ENCODE measurements at regions not wholly inside any gene's neighbourhood (a gene's known extent, or its start where the extent isn't known, plus 50 kb on each side); places are given as distances from the start of the nearest gene placed in this dataset.

- H3K4me1 ChIP-seq (ENCODE audit: control insufficient read depth, insufficient read depth, low read length) = no peaks in the 10 kb centered on the region
- peak in 2 of 6 donors; percentile 34 to 78 for DNase-seq (ENCODE audit: low read depth in 4 of 6, low spot score in 6 of 6)
- no peak overlapping the region for H3K27ac ChIP-seq (ENCODE audit: low read depth, low read length)
- peaks cover 2% of the 10 kb centered on the region for H3K9me3 ChIP-seq (ENCODE audit: control insufficient read depth, insufficient read depth, low read length)
- H3K36me3 ChIP-seq (ENCODE audit: control insufficient read depth, insufficient read depth, low read length) = no peaks in the 10 kb centered on the region
- H3K4me3 ChIP-seq (ENCODE audit: low read depth, low read length) = no peak overlapping the region
- H3K27me3 ChIP-seq (ENCODE audit: control insufficient read depth, insufficient read depth, low read length) = no peaks in the 10 kb centered on the region
- WGBS (ENCODE audit: insufficient coverage) = no CpG with 5 or more reads among the region's 1 CpG
Measured at GRCh38 chr2:146523196-146523595, 1321.6 kb upstream of the ACVR2A start.

GRCh38 chr2:146506851-146507250 lies 1338.0 kb upstream of the ACVR2A start:
- H3K9me3 ChIP-seq (ENCODE audit: control insufficient read depth, insufficient read depth, low read length) = no peaks in the 10 kb centered on the region
- no peak overlapping the region for H3K4me3 ChIP-seq (ENCODE audit: low read depth, low read length)
- peak in 1 of 6 donors; percentile 2 for DNase-seq (ENCODE audit: low read depth in 4 of 6, low spot score in 6 of 6)
- H3K4me1 ChIP-seq (ENCODE audit: control insufficient read depth, insufficient read depth, low read length) = no peaks in the 10 kb centered on the region
- no peak overlapping the region for H3K27ac ChIP-seq (ENCODE audit: low read depth, low read length)
- no peaks in the 10 kb centered on the region for H3K27me3 ChIP-seq (ENCODE audit: control insufficient read depth, insufficient read depth, low read length)
- H3K36me3 ChIP-seq (ENCODE audit: control insufficient read depth, insufficient read depth, low read length) = no peaks in the 10 kb centered on the region

GRCh38 chr2:146503366-146503765 lies 1341.5 kb upstream of the ACVR2A start:
- no peak overlapping the region for H3K27ac ChIP-seq (ENCODE audit: low read depth, low read length)
- H3K9me3 ChIP-seq (ENCODE audit: control insufficient read depth, insufficient read depth, low read length) = no peaks in the 10 kb centered on the region
- no CpG with 5 or more reads among the region's 1 CpG for WGBS (ENCODE audit: insufficient coverage)
- peak in 1 of 6 donors; percentile 0 for DNase-seq (ENCODE audit: low read depth in 4 of 6, low spot score in 6 of 6)
- no peaks in the 10 kb centered on the region for H3K36me3 ChIP-seq (ENCODE audit: control insufficient read depth, insufficient read depth, low read length)
- H3K4me1 ChIP-seq (ENCODE audit: control insufficient read depth, insufficient read depth, low read length) = no peaks in the 10 kb centered on the region
- no peaks in the 10 kb centered on the region for H3K27me3 ChIP-seq (ENCODE audit: control insufficient read depth, insufficient read depth, low read length)
- no peak overlapping the region for H3K4me3 ChIP-seq (ENCODE audit: low read depth, low read length)

- no peak for DNase-seq (ENCODE audit: low read depth in 4 of 6, low spot score in 6 of 6)
- Histone ChIP-seq H3K4me3 (ENCODE audit: low read depth, low read length) (no peak overlapping the region), H3K4me1 (ENCODE audit: control insufficient read depth, insufficient read depth, low read length) (no peaks in the 10 kb centered on the region), H3K9me3 (ENCODE audit: control insufficient read depth, insufficient read depth, low read length) (peaks cover 9% of the 10 kb centered on the region), H3K36me3 (ENCODE audit: control insufficient read depth, insufficient read depth, low read length) (no peaks in the 10 kb centered on the region), H3K27me3 (ENCODE audit: control insufficient read depth, insufficient read depth, low read length) (no peaks in the 10 kb centered on the region), H3K27ac (ENCODE audit: low read depth, low read length) (no peak overlapping the region)
- WGBS (ENCODE audit: insufficient coverage) = no CpG with 5 or more reads among the region's 1 CpG
Measured at GRCh38 chr2:146496248-146496647, 1348.6 kb upstream of the ACVR2A start.

GRCh38 chr2:146489386-146489785 lies 1355.4 kb upstream of the ACVR2A start:
- H3K4me1 ChIP-seq (ENCODE audit: control insufficient read depth, insufficient read depth, low read length) = no peaks in the 10 kb centered on the region
- WGBS (ENCODE audit: insufficient coverage) = no CpG with 5 or more reads among the region's 1 CpG

GRCh38 chr2:146481629-146482028 lies 1363.2 kb upstream of the ACVR2A start:
- H3K4me3 ChIP-seq (ENCODE audit: low read depth, low read length) = no peak overlapping the region
- no peak for DNase-seq (ENCODE audit: low read depth in 4 of 6, low spot score in 6 of 6)
- no peaks in the 10 kb centered on the region for H3K4me1 ChIP-seq (ENCODE audit: control insufficient read depth, insufficient read depth, low read length)
- no peaks in the 10 kb centered on the region for H3K9me3 ChIP-seq (ENCODE audit: control insufficient read depth, insufficient read depth, low read length)
- H3K27ac ChIP-seq (ENCODE audit: low read depth, low read length) = no peak overlapping the region
- WGBS (ENCODE audit: insufficient coverage) = no CpG with 5 or more reads among the region's 1 CpG
- H3K27me3 ChIP-seq (ENCODE audit: control insufficient read depth, insufficient read depth, low read length) = no peaks in the 10 kb centered on the region
- H3K36me3 ChIP-seq (ENCODE audit: control insufficient read depth, insufficient read depth, low read length) = no peaks in the 10 kb centered on the region

More at GRCh38 chr2:146489386-146489785, 1355.4 kb upstream of the ACVR2A start:
- Histone ChIP-seq H3K36me3 (ENCODE audit: control insufficient read depth, insufficient read depth, low read length) (no peaks in the 10 kb centered on the region), H3K4me3 (ENCODE audit: low read depth, low read length) (no peak overlapping the region), H3K27me3 (ENCODE audit: control insufficient read depth, insufficient read depth, low read length) (no peaks in the 10 kb centered on the region), H3K27ac (ENCODE audit: low read depth, low read length) (no peak overlapping the region), H3K9me3 (ENCODE audit: control insufficient read depth, insufficient read depth, low read length) (peaks cover 6% of the 10 kb centered on the region)
- DNase-seq (ENCODE audit: low read depth in 4 of 6, low spot score in 6 of 6) = no peak

GRCh38 chr2:146477383-146477782 lies 1367.4 kb upstream of the ACVR2A start:
- Histone ChIP-seq H3K27ac (ENCODE audit: low read depth, low read length) (no peak overlapping the region), H3K4me1 (ENCODE audit: control insufficient read depth, insufficient read depth, low read length) (no peaks in the 10 kb centered on the region), H3K9me3 (ENCODE audit: control insufficient read depth, insufficient read depth, low read length) (no peaks in the 10 kb centered on the region), H3K27me3 (ENCODE audit: control insufficient read depth, insufficient read depth, low read length) (no peaks in the 10 kb centered on the region), H3K36me3 (ENCODE audit: control insufficient read depth, insufficient read depth, low read length) (no peaks in the 10 kb centered on the region), H3K4me3 (ENCODE audit: low read depth, low read length) (no peak overlapping the region)
- 62% methylated on average over 3 of the region's 5 CpGs for WGBS (ENCODE audit: insufficient coverage)
- DNase-seq (ENCODE audit: low read depth in 4 of 6, low spot score in 6 of 6) = no peak

- Histone ChIP-seq H3K4me1 (ENCODE audit: control insufficient read depth, insufficient read depth, low read length) (no peaks in the 10 kb centered on the region), H3K4me3 (ENCODE audit: low read depth, low read length) (no peak overlapping the region), H3K27me3 (ENCODE audit: control insufficient read depth, insufficient read depth, low read length) (no peaks in the 10 kb centered on the region), H3K36me3 (ENCODE audit: control insufficient read depth, insufficient read depth, low read length) (no peaks in the 10 kb centered on the region), H3K27ac (ENCODE audit: low read depth, low read length) (no peak overlapping the region), H3K9me3 (ENCODE audit: control insufficient read depth, insufficient read depth, low read length) (no peaks in the 10 kb centered on the region)
- DNase-seq (ENCODE audit: low read depth in 4 of 6, low spot score in 6 of 6) = no peak
- 97% methylated on average over 3 of the region's 3 CpGs for WGBS (ENCODE audit: insufficient coverage)
Measured at GRCh38 chr2:146468578-146468977, 1376.3 kb upstream of the ACVR2A start.

- H3K9me3 ChIP-seq (ENCODE audit: control insufficient read depth, insufficient read depth, low read length) = no peaks in the 10 kb centered on the region
- H3K4me3 ChIP-seq (ENCODE audit: low read depth, low read length) = no peak overlapping the region
- DNase-seq (ENCODE audit: low read depth in 4 of 6, low spot score in 6 of 6) = no peak
- WGBS (ENCODE audit: insufficient coverage) = no CpG with 5 or more reads among the region's 3 CpGs
- H3K36me3 ChIP-seq (ENCODE audit: control insufficient read depth, insufficient read depth, low read length) = no peaks in the 10 kb centered on the region
- H3K27me3 ChIP-seq (ENCODE audit: control insufficient read depth, insufficient read depth, low read length) = no peaks in the 10 kb centered on the region
- no peaks in the 10 kb centered on the region for H3K4me1 ChIP-seq (ENCODE audit: control insufficient read depth, insufficient read depth, low read length)
- H3K27ac ChIP-seq (ENCODE audit: low read depth, low read length) = no peak overlapping the region
Measured at GRCh38 chr2:146467425-146467824, 1377.4 kb upstream of the ACVR2A start.

- Histone ChIP-seq H3K4me1 (ENCODE audit: control insufficient read depth, insufficient read depth, low read length) (no peaks in the 10 kb centered on the region), H3K27ac (ENCODE audit: low read depth, low read length) (no peak overlapping the region), H3K36me3 (ENCODE audit: control insufficient read depth, insufficient read depth, low read length) (no peaks in the 10 kb centered on the region), H3K4me3 (ENCODE audit: low read depth, low read length) (no peak overlapping the region), H3K27me3 (ENCODE audit: control insufficient read depth, insufficient read depth, low read length) (no peaks in the 10 kb centered on the region), H3K9me3 (ENCODE audit: control insufficient read depth, insufficient read depth, low read length) (no peaks in the 10 kb centered on the region)
- DNase-seq (ENCODE audit: low read depth in 4 of 6, low spot score in 6 of 6) = no peak
- WGBS (ENCODE audit: insufficient coverage) = 98% methylated on average over 7 of the region's 7 CpGs
Measured at GRCh38 chr2:146465460-146465859, 1379.4 kb upstream of the ACVR2A start.
